RCC 7860 (cell line): ENCODE measurements at regions not wholly inside any gene's neighbourhood (a gene's known extent, or its start where the extent isn't known, plus 50 kb on each side); places are given as distances from the start of the nearest gene placed in this dataset.
A peak's percentile ranks its signal among the peaks of the same experiment; 100 is the strongest.
"Not testable (repeated sequence)": the region's sequence is repeated elsewhere in the genome, so short reads cannot be mapped to it uniquely, and the experiment has no call there.

Experiments
- DNase-seq: peaks from one replicate; pipeline ENCODE4 v3.0.0-alpha.2; 2015; ENCODE audit warnings: low spot score
- FAIRE-seq: peaks from 2 replicates; lab custom pipeline; 2012; peaks lifted over from hg19 to GRCh38; lab: Jason Lieb, UNC

- not testable (repeated sequence) for DNase-seq, FAIRE-seq
These were observed 296.5 kb upstream of the DKK2 start for GRCh38 chr4:107332656-107333055.

- DNase-seq (no peak), FAIRE-seq (no peak)
These were observed 294.8 kb upstream of the DKK2 start for GRCh38 chr4:107330916-107331315.

GRCh38 chr4:107319386-107319785, 283.3 kb upstream of the DKK2 start:
- FAIRE-seq = no peak

GRCh38 chr4:107318078-107318477, 282.0 kb upstream of the DKK2 start:
- FAIRE-seq (no peak), DNase-seq (no peak)

More at GRCh38 chr4:107319386-107319785, 283.3 kb upstream of the DKK2 start:
- DNase-seq = no peak

GRCh38 chr4:107317611-107318010, 281.5 kb upstream of the DKK2 start:
- FAIRE-seq (no peak), DNase-seq (no peak)

- FAIRE-seq = no peak
- DNase-seq = no peak
These were observed 279.5 kb upstream of the DKK2 start for GRCh38 chr4:107315584-107315983.

GRCh38 chr4:107314156-107314555, 278.0 kb upstream of the DKK2 start:
- no peak for DNase-seq
- no peak for FAIRE-seq

GRCh38 chr4:107312366-107312765, 276.3 kb upstream of the DKK2 start:
- no peak for DNase-seq
- no peak for FAIRE-seq

- no peak for FAIRE-seq
- DNase-seq = no peak
These were observed 268.7 kb upstream of the DKK2 start for GRCh38 chr4:107304699-107305286.

GRCh38 chr4:107299646-107300045, 263.5 kb upstream of the DKK2 start:
- DNase-seq = peak; percentile 21
- FAIRE-seq = no peak

GRCh38 chr4:107292979-107293378, 256.9 kb upstream of the DKK2 start:
- FAIRE-seq = no peak

GRCh38 chr4:107283587-107284559, 247.8 kb upstream of the DKK2 start:
- DNase-seq (peak; percentile 9), FAIRE-seq (no peak)

More at GRCh38 chr4:107292979-107293378, 256.9 kb upstream of the DKK2 start:
- DNase-seq = no peak

GRCh38 chr4:107279733-107280132, 243.6 kb upstream of the DKK2 start:
- no peak for DNase-seq
- no peak for FAIRE-seq

- FAIRE-seq (no peak), DNase-seq (no peak)
These were observed 242.8 kb upstream of the DKK2 start for GRCh38 chr4:107278791-107279483.

- no peak for FAIRE-seq
- DNase-seq = no peak
These were observed 239.9 kb upstream of the DKK2 start for GRCh38 chr4:107276052-107276451.

- FAIRE-seq (no peak), DNase-seq (no peak)
These were observed 239.1 kb upstream of the DKK2 start for GRCh38 chr4:107275225-107275624.

GRCh38 chr4:107270614-107271013, 234.5 kb upstream of the DKK2 start:
- FAIRE-seq = no peak
- DNase-seq = no peak

GRCh38 chr4:107269175-107269574, 233.1 kb upstream of the DKK2 start:
- no peak for FAIRE-seq
- DNase-seq = no peak

GRCh38 chr4:107265859-107266258, 229.7 kb upstream of the DKK2 start:
- DNase-seq (no peak), FAIRE-seq (no peak)

- DNase-seq = no peak
- no peak for FAIRE-seq
These were observed 225.2 kb upstream of the DKK2 start for GRCh38 chr4:107261241-107261874.

GRCh38 chr4:107258359-107258758, 222.2 kb upstream of the DKK2 start:
- DNase-seq (no peak), FAIRE-seq (no peak)
